ENCODE measurements at regions not wholly inside any gene's neighbourhood (a gene's known extent, or its start where the extent isn't known, plus 50 kb on each side); places are given as distances from the start of the nearest gene placed in this dataset.

GRCh38 chrY:3037471-3037870 is 102.3 kb downstream of the ZFY start (continued):
- TF ChIP-seq, protein P1, sequence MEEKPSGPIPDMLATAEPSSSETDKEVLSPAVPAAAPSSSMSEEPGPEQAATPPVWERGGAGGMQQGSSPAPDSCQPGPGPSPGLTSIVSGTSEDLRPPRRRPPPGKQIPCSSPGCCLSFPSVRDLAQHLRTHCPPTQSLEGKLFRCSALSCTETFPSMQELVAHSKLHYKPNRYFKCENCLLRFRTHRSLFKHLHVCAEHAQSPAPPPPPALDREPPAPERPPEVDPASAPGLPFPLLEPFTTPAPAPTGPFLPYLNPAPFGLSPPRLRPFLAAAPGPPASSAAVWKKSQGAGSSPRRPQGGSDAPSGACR (CRISPR knock-in tag; IDR thresholded peaks at IDR 0.05) = no peak
- TF ChIP-seq ZNF724P (CRISPR knock-in tag; IDR thresholded peaks at IDR 0.05; ENCODE audit: borderline replicate concordance) (no peak), RXRA (CRISPR knock-in tag; IDR thresholded peaks at IDR 0.05) (no peak)

- Histone ChIP-seq H3K4me2 (ENCODE audit: low read depth, low read length) (no peak overlapping the region), H3K27me3 (ENCODE audit: control insufficient read depth in 1 of 2, insufficient read depth in 2 of 2, low read length in 2 of 2) (no peaks in the 10 kb centered on the region), H3K9me3 (ENCODE audit: low read length) (no peaks in the 10 kb centered on the region), H3K79me2 (ENCODE audit: insufficient read depth, low read length) (no peaks in the 10 kb centered on the region), H3K36me3 (replicated peaks in 1 of 2; ENCODE audit: control insufficient read depth in 1 of 2, insufficient read depth in 2 of 2, low read length in 2 of 2) (no peaks in the 10 kb centered on the region), H3K4me1 (ENCODE audit: insufficient read depth, low read length) (no peaks in the 10 kb centered on the region), H3K27ac (ENCODE audit: extremely low read length, insufficient read depth, low read length) (no peak overlapping the region), H3K9ac (ENCODE audit: insufficient read depth, low read depth, low read length) (no peak overlapping the region), H3K4me3 (replicated peaks in 1 of 3; ENCODE audit: insufficient read depth in 1 of 3, low read depth in 2 of 3, low read length in 3 of 3) (no peak overlapping the region), H2AFZ (ENCODE audit: low read length) (no peak overlapping the region), H4K20me1 (ENCODE audit: insufficient read depth, low read length) (no peaks in the 10 kb centered on the region)
- FAIRE-seq (no peak), ATAC-seq (no peak), DNase-seq (ENCODE audit: low spot score) (no peak)
- intact Hi-C loops (cut with micrococcal nuclease; ENCODE audit: unreplicated experiment) = no loop called here
- in situ Hi-C loops (cut with HindIII; ENCODE audit: extremely low pct_ligation_motif_present, low pct_unique_long_range_greater_than_20kb) = no loop called here
- ChIA-PET CTCF (ENCODE audit: low intra/inter-chr PET ratio, low total read pairs) (no interaction called here), POLR2A (no interaction called here)
- BruUV-seq (replicated peaks) = no TSS peak
- TF ChIP-seq MBD4 (IDR thresholded peaks at IDR 0.05; ENCODE audit: borderline replicate concordance, low read length) (no peak), ZNF549 (CRISPR knock-in tag; IDR thresholded peaks at IDR 0.05) (no peak), MXD1 (CRISPR knock-in tag; IDR thresholded peaks at IDR 0.05) (no peak), GATA4 (IDR thresholded peaks at IDR 0.05; ENCODE audit: borderline replicate concordance, low read depth) (no peak), ETV5 (CRISPR knock-in tag; IDR thresholded peaks at IDR 0.05; ENCODE audit: borderline replicate concordance) (no peak), NCOA2 (CRISPR knock-in tag; IDR thresholded peaks at IDR 0.05) (no peak), ZBTB49 (CRISPR knock-in tag; IDR thresholded peaks at IDR 0.05; ENCODE audit: borderline replicate concordance) (no peak)
- TF ChIP-seq, protein P2, sequence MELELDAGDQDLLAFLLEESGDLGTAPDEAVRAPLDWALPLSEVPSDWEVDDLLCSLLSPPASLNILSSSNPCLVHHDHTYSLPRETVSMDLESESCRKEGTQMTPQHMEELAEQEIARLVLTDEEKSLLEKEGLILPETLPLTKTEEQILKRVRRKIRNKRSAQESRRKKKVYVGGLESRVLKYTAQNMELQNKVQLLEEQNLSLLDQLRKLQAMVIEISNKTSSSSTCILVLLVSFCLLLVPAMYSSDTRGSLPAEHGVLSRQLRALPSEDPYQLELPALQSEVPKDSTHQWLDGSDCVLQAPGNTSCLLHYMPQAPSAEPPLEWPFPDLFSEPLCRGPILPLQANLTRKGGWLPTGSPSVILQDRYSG (CRISPR knock-in tag; IDR thresholded peaks at IDR 0.05) = no peak
- TF ChIP-seq, protein P3, sequence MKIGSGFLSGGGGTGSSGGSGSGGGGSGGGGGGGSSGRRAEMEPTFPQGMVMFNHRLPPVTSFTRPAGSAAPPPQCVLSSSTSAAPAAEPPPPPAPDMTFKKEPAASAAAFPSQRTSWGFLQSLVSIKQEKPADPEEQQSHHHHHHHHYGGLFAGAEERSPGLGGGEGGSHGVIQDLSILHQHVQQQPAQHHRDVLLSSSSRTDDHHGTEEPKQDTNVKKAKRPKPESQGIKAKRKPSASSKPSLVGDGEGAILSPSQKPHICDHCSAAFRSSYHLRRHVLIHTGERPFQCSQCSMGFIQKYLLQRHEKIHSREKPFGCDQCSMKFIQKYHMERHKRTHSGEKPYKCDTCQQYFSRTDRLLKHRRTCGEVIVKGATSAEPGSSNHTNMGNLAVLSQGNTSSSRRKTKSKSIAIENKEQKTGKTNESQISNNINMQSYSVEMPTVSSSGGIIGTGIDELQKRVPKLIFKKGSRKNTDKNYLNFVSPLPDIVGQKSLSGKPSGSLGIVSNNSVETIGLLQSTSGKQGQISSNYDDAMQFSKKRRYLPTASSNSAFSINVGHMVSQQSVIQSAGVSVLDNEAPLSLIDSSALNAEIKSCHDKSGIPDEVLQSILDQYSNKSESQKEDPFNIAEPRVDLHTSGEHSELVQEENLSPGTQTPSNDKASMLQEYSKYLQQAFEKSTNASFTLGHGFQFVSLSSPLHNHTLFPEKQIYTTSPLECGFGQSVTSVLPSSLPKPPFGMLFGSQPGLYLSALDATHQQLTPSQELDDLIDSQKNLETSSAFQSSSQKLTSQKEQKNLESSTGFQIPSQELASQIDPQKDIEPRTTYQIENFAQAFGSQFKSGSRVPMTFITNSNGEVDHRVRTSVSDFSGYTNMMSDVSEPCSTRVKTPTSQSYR (CRISPR knock-in tag; IDR thresholded peaks at IDR 0.05; ENCODE audit: borderline replicate concordance) = no peak
- WGBS (ENCODE audit: low lambda C conversion rate) = no CpG with 5 or more reads among the region's 3 CpGs
Measured at GRCh38 chrY:3040415-3040814, 105.2 kb downstream of the ZFY start.
